ENCODE measurements at regions not wholly inside any gene's neighbourhood (a gene's known extent, or its start where the extent isn't known, plus 50 kb on each side); places are given as distances from the start of the nearest gene placed in this dataset.

GRCh38 chr2:100675373-100675772 is 112.6 kb downstream of the PDCL3 start:
- TF ChIP-seq CTCF (IDR thresholded peaks at IDR 0.05; ENCODE audit: low read depth, low read length), result no peak
- in situ Hi-C loops (cut with HindIII; ENCODE audit: low sequenced_read_pairs), result no loop called here
- no peak overlapping the region for H3K4me3 ChIP-seq (ENCODE audit: low read depth, low read length)
- DNase-seq (ENCODE audit: low read depth, low spot score), result no peak

GRCh38 chr2:100675855-100676254 is 113.1 kb downstream of the PDCL3 start:
- no peak for DNase-seq (ENCODE audit: low read depth, low spot score)
- in situ Hi-C loops (cut with HindIII; ENCODE audit: low sequenced_read_pairs), result no loop called here

DNA sequence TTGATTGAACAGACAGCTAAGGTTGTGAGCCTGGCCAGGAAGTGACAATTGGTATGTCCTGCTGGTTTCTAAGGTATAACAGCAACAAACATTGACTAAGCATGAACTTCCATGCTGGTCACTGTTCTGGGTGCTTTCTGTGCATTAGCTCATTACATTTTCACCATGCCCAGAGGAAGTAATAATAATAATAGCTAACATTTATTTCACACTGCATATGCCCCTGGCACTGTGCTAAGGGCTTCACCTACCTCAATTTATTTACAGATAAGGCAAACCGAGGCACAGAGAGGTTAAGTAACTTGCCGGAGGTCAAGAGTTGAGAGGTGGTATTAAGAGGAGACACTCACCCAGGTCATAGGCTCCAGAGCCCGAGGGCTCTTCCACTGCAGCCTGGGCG is 113.6 kb downstream of the PDCL3 start:
- in situ Hi-C loops (cut with HindIII; ENCODE audit: low sequenced_read_pairs), result no loop called here
- DNase-seq (ENCODE audit: low read depth, low spot score), result no peak
- TF ChIP-seq CTCF (IDR thresholded peaks at IDR 0.05; ENCODE audit: low read depth, low read length), result no peak
- H3K4me3 ChIP-seq (ENCODE audit: low read depth, low read length), result no peak overlapping the region

More at GRCh38 chr2:100675855-100676254, 113.1 kb downstream of the PDCL3 start:
- no peak overlapping the region for H3K4me3 ChIP-seq (ENCODE audit: low read depth, low read length)
- no peak for TF ChIP-seq CTCF (IDR thresholded peaks at IDR 0.05; ENCODE audit: low read depth, low read length)

DNA sequence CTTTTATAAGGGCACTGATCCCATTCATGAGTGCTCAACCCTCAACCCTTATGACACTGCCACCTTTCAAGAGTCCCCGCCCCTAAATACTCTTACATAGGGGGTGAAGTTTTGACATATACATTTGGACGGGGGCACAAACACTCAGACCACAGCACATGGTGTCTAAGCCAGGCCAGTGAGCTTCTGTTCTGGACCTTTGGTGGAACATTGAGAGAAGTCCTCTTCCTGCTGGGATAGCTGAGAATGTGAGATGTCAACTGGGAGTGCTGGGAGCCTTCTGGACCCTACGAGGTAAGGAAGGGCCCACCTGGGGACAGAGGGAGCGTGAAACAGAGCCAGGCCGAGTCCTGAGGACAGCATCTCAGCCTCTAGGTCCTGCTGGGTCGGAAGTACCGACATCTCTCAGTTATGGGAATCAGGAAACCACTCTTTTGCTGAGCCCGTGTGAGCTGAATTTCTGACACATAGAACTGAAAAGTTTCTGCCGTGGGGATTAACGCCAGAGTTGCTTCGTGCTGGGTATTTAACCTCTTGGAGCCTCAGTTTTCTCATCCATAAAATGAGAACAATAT is 114.9 kb downstream of the PDCL3 start:
- in situ Hi-C loops (cut with HindIII; ENCODE audit: low sequenced_read_pairs), result no loop called here
- no peak overlapping the region for H3K4me3 ChIP-seq (ENCODE audit: low read depth, low read length)
- no peak for DNase-seq (ENCODE audit: low read depth, low spot score)
- no peak for TF ChIP-seq CTCF (IDR thresholded peaks at IDR 0.05; ENCODE audit: low read depth, low read length)

GRCh38 chr2:100679211-100679610 is 116.4 kb downstream of the PDCL3 start:
- H3K4me3 ChIP-seq (ENCODE audit: low read depth, low read length), result no peak overlapping the region
- DNase-seq (ENCODE audit: low read depth, low spot score), result no peak
- TF ChIP-seq CTCF (IDR thresholded peaks at IDR 0.05; ENCODE audit: low read depth, low read length), result no peak
- in situ Hi-C loops (cut with HindIII; ENCODE audit: low sequenced_read_pairs), result no loop called here

DNA sequence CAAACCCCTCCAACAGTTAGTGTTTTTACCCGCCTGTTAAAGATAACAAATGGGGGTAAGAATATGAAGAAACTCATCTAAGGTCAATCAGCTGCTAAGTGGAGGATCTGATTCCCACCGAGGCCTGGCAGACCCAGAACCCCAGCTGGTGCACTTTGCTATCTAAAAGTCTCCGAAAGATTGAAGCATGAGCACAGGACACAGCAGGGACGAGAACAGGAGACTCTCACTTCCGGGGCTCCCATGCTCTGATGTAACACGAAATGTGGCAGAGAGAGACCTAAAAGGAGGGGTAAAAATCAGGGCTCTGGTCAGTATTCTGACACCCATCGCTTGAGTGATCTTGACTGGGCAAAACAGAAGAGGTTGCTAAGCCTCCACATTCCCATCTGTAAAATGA is 119.7 kb downstream of the PDCL3 start:
- H3K4me3 ChIP-seq (ENCODE audit: low read depth, low read length), result no peak overlapping the region
- DNase-seq (ENCODE audit: low read depth, low spot score), result no peak
- no peak for TF ChIP-seq CTCF (IDR thresholded peaks at IDR 0.05; ENCODE audit: low read depth, low read length)
- in situ Hi-C loops (cut with HindIII; ENCODE audit: low sequenced_read_pairs), result no loop called here

- DNase-seq (ENCODE audit: low read depth, low spot score), result no peak
- TF ChIP-seq CTCF (IDR thresholded peaks at IDR 0.05; ENCODE audit: low read depth, low read length), result no peak
- in situ Hi-C loops (cut with HindIII; ENCODE audit: low sequenced_read_pairs), result no loop called here
- no peak overlapping the region for H3K4me3 ChIP-seq (ENCODE audit: low read depth, low read length)
Observed at GRCh38 chr2:100683231-100683630, 120.4 kb downstream of the PDCL3 start.

Measured in astrocyte of the spinal cord (primary cell).